ENCODE measurements at regions not wholly inside any gene's neighbourhood (a gene's known extent, or its start where the extent isn't known, plus 50 kb on each side); places are given as distances from the start of the nearest gene placed in this dataset.
"Not testable (repeated sequence)": the region's sequence is repeated elsewhere in the genome, so short reads cannot be mapped to it uniquely, and the experiment has no call there.

- no peak for DNase-seq (ENCODE audit: low read depth)
- no peak for TF ChIP-seq CTCF (conservative IDR thresholded peaks at IDR 0.05; ENCODE audit: control insufficient read depth, insufficient read depth, low read depth, low read length)
- H3K4me3 ChIP-seq (ENCODE audit: control insufficient read depth, low read depth, low read length), result no peak overlapping the region
Measured at GRCh38 chr2:234162861-234163260, 112.4 kb downstream of the SPP2 start.

GRCh38 chr2:234161932-234162331 lies 111.4 kb downstream of the SPP2 start:
- no peak overlapping the region for H3K4me3 ChIP-seq (ENCODE audit: control insufficient read depth, low read depth, low read length)
- peak; percentile 23 for DNase-seq (ENCODE audit: low read depth)
- no peak for TF ChIP-seq CTCF (conservative IDR thresholded peaks at IDR 0.05; ENCODE audit: control insufficient read depth, insufficient read depth, low read depth, low read length)

DNA sequence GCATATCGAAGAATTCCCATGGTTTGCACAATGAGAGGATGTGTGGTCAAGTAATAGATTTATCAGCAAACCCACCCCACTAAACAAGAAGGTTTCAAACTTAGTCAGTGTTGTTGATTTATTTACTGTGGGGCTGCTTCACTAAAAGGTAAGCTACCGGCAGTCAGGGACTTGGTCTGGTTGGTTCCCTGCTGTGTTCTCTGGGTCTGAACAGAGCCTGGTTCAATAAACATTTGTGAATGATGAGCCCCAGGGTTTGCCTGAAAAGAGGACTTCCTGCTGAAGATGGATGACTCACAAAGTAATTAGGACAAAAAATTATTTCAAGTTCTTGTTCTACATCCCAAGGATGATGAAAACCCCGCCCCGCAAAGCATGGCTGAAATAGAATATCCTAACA lies 108.3 kb downstream of the SPP2 start:
- no peak for TF ChIP-seq CTCF (conservative IDR thresholded peaks at IDR 0.05; ENCODE audit: control insufficient read depth, insufficient read depth, low read depth, low read length)
- DNase-seq (ENCODE audit: low read depth), result peak; percentile 36
- H3K4me3 ChIP-seq (ENCODE audit: control insufficient read depth, low read depth, low read length), result no peak overlapping the region

GRCh38 chr2:234157817-234158588 lies 107.5 kb downstream of the SPP2 start:
- no peak for TF ChIP-seq CTCF (conservative IDR thresholded peaks at IDR 0.05; ENCODE audit: control insufficient read depth, insufficient read depth, low read depth, low read length)
- no peak overlapping the region for H3K4me3 ChIP-seq (ENCODE audit: control insufficient read depth, low read depth, low read length)
- no peak for DNase-seq (ENCODE audit: low read depth)

GRCh38 chr2:234156326-234156725 lies 105.8 kb downstream of the SPP2 start:
- TF ChIP-seq CTCF (conservative IDR thresholded peaks at IDR 0.05; ENCODE audit: control insufficient read depth, insufficient read depth, low read depth, low read length), result no peak
- DNase-seq (ENCODE audit: low read depth), result no peak
- no peak overlapping the region for H3K4me3 ChIP-seq (ENCODE audit: control insufficient read depth, low read depth, low read length)

GRCh38 chr2:234152835-234153234 lies 102.3 kb downstream of the SPP2 start:
- DNase-seq (ENCODE audit: low read depth); H3K4me3 ChIP-seq (ENCODE audit: control insufficient read depth, low read depth, low read length): not testable (repeated sequence)

DNA sequence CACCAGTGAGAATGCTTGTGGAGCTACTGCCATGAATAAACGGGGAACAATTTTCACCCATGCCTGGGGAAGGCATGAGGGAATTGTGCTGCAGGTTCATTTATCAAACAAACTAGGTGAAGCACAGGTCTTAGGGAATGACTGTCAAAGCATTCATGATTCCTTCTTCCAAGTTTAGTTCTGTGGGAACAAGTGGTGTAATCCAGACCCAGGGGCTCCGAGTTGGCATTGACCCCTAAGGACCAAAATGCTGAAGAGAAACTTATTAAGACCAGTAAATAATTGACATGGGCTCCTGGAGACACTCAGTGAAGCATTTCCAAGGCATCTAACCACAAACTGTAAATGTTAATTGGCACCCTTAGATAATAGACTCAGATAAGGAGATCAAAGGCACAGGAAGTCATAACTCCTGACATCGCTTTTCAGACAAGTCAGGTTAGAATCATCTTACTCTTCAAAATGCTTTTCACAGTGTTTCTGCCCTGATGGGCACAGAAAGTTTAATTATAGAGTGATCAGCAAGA lies 96.9 kb downstream of the SPP2 start:
- DNase-seq (ENCODE audit: low read depth), result no peak
- H3K4me3 ChIP-seq (ENCODE audit: control insufficient read depth, low read depth, low read length), result no peak overlapping the region
- no peak for TF ChIP-seq CTCF (conservative IDR thresholded peaks at IDR 0.05; ENCODE audit: control insufficient read depth, insufficient read depth, low read depth, low read length)

Data from fibroblast of mammary gland (primary cell).